Muscle layer of colon (tissue), 2 donors: ENCODE measurements at regions not wholly inside any gene's neighbourhood (a gene's known extent, or its start where the extent isn't known, plus 50 kb on each side); places are given as distances from the start of the nearest gene placed in this dataset.
"Not testable (repeated sequence)": the region's sequence is repeated elsewhere in the genome, so short reads cannot be mapped to it uniquely, and the experiment has no call there.

ENCODE experiments used
- H3K27ac ChIP-seq: one replicate; pipeline ENCODE4 v1.7.0; 2013; ENCODE audit warnings: low read depth, mild to moderate bottlenecking, low read length, moderate library complexity
- H3K27me3 ChIP-seq, 2 donors: one replicate each; pipeline ENCODE4 v1.7.0; 2013; ENCODE audit warnings: low read length in 2 of 2, mild to moderate bottlenecking in 2 of 2; ENCODE audit not compliant: insufficient read depth in 2 of 2, control insufficient read depth in 1 of 2
- H3K36me3 ChIP-seq: one replicate; pipeline ENCODE4 v1.7.0; 2013; ENCODE audit warnings: mild to moderate bottlenecking, low read length; ENCODE audit not compliant: insufficient read depth
- H3K4me1 ChIP-seq: one replicate; pipeline ENCODE4 v1.7.0; 2013; ENCODE audit warnings: mild to moderate bottlenecking, low read length; ENCODE audit not compliant: insufficient read depth
- H3K4me3 ChIP-seq, 2 donors: one replicate each; pipeline ENCODE4 v1.7.0; 2013; ENCODE audit warnings: low read length in 2 of 2, low read depth in 1 of 2, mild to moderate bottlenecking in 1 of 2, moderate library complexity in 1 of 2
- H3K9ac ChIP-seq: one replicate; pipeline ENCODE4 v1.7.0; 2013; ENCODE audit warnings: low read length
- H3K9me3 ChIP-seq: one replicate; pipeline ENCODE4 v1.7.0; 2013; ENCODE audit warnings: mild to moderate bottlenecking, low read length
- donor health status: abdominal sarcoma.
- donor health status: Adenocarcinoma of cecum.

GRCh38 chr1:121519756-121520286, 335.0 kb downstream of the SRGAP2C start:
- H3K27ac ChIP-seq, H3K4me1 ChIP-seq, H3K9me3 ChIP-seq, H3K36me3 ChIP-seq, H3K9ac ChIP-seq, H3K27me3 ChIP-seq: not testable (repeated sequence)
- peak overlapping the region in 1 of 2 donors; percentile 15 for H3K4me3 ChIP-seq

- H3K27me3 ChIP-seq = peaks cover 3 to 8% of the 10 kb centered on the region in 2 donors
- H3K4me1 ChIP-seq = no peaks in the 10 kb centered on the region
- no peak overlapping the region for H3K9ac ChIP-seq
- H3K36me3 ChIP-seq = no peaks in the 10 kb centered on the region
- H3K4me3 ChIP-seq = no peak overlapping the region
- H3K9me3 ChIP-seq = no peaks in the 10 kb centered on the region
- no peak overlapping the region for H3K27ac ChIP-seq
Measured at GRCh38 chr1:121522061-121522759, 337.4 kb downstream of the SRGAP2C start.

DNA sequence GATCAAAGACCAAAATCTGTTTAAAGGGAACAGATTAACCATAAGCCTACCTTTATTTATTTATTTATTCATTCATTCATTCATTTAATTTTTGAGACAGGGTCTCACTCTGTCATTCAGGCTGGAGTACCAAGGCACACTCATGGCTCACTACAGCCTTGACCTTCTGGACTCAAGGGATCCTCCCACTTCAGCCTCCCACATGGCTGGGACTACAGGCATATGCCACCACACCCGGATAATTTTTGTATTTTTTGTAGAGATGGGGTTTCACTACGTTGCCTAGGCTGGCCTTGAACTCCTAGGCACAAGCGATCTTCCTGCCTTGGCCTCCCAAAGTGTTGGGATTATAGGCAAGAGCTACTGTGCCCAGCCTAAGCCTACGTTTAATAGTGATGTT, 338.3 kb downstream of the SRGAP2C start:
- not testable (repeated sequence) for H3K4me3 ChIP-seq, H3K9ac ChIP-seq, H3K36me3 ChIP-seq, H3K27me3 ChIP-seq, H3K9me3 ChIP-seq, H3K4me1 ChIP-seq, H3K27ac ChIP-seq

DNA sequence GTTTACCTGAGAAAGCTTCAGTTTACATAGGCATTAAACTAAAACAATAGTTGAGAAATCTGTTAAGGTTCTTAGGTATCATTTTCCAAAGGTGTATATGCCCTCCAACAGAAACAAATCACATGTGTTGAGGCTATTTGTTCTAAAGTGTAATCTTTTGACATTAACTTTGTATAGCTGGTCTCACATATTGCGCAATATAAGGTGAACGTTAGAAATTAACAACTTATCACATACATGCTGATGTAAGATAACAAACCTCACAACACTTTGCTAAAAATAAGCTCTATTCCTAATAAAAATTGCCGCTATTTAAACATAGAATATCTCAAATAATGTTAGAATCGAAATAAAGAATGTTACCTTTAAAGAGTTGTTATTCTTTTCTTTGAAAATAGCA, 340.6 kb downstream of the SRGAP2C start:
- Histone ChIP-seq H3K4me3 (no peak overlapping the region), H3K4me1 (no peaks in the 10 kb centered on the region), H3K27me3 (no peaks in the 10 kb centered on the region), H3K9ac (no peak overlapping the region), H3K27ac (no peak overlapping the region), H3K36me3 (no peaks in the 10 kb centered on the region), H3K9me3 (no peaks in the 10 kb centered on the region)

GRCh38 chr1:121528958-121529357, 344.2 kb downstream of the SRGAP2C start:
- not testable (repeated sequence) for H3K4me1 ChIP-seq, H3K9ac ChIP-seq, H3K9me3 ChIP-seq, H3K27ac ChIP-seq, H3K4me3 ChIP-seq, H3K36me3 ChIP-seq, H3K27me3 ChIP-seq

DNA sequence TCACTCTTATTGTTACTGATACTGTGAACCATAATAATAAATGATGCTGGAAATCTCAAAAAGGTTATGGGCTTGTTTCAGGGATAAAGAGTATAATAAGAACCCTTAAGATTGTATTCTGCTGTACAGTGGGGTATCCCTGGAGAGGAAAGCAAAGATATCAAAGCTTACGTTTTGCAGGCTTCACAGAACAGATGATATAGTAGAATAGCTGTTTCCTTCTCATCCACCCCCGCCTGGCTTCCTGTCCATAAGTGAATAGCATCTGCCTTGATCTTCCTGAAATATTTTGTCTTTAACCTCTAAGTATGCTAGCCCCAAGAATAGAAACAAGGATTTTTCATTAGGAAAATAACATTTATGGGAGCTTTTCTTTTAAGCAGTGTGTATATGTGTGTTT, 345.3 kb downstream of the SRGAP2C start:
- not testable (repeated sequence) for H3K4me3 ChIP-seq, H3K36me3 ChIP-seq, H3K27ac ChIP-seq, H3K9me3 ChIP-seq, H3K9ac ChIP-seq, H3K27me3 ChIP-seq, H3K4me1 ChIP-seq

DNA sequence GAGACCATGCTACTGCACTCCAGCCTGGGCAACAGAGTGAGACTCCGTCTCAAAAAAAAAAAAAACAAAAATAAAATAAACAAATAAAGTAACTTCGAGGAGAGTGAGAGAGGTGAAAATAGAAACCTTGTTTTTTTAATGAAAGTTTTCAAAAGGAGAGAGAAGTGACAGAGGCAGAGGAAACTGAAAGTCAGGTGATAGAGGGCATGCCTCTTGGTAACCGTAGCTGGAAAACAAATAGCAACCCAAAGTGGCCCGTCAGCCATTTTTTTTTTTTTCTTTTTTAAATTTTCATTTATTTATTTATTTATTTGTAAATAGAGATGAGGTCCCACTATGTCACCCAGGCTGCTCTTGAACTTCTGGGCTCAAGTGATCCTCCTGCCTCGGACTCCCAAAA, 347.0 kb downstream of the SRGAP2C start:
- H3K4me1 ChIP-seq, H3K27ac ChIP-seq, H3K9me3 ChIP-seq, H3K9ac ChIP-seq, H3K36me3 ChIP-seq, H3K27me3 ChIP-seq, H3K4me3 ChIP-seq: not testable (repeated sequence)

GRCh38 chr1:121538148-121538547, 353.4 kb downstream of the SRGAP2C start:
- H3K9me3 ChIP-seq, H3K4me1 ChIP-seq, H3K27me3 ChIP-seq, H3K4me3 ChIP-seq, H3K9ac ChIP-seq, H3K27ac ChIP-seq, H3K36me3 ChIP-seq: not testable (repeated sequence)

- H3K27me3 ChIP-seq = no peaks in the 10 kb centered on the region
- no peaks in the 10 kb centered on the region for H3K36me3 ChIP-seq
- no peaks in the 10 kb centered on the region for H3K4me1 ChIP-seq
- no peak overlapping the region for H3K4me3 ChIP-seq
- H3K27ac ChIP-seq = no peak overlapping the region
- no peak overlapping the region for H3K9ac ChIP-seq
- H3K9me3 ChIP-seq = no peaks in the 10 kb centered on the region
Measured at GRCh38 chr1:121538943-121539575, 354.3 kb downstream of the SRGAP2C start.

- H3K9ac ChIP-seq, H3K4me1 ChIP-seq, H3K27me3 ChIP-seq, H3K36me3 ChIP-seq, H3K27ac ChIP-seq, H3K4me3 ChIP-seq, H3K9me3 ChIP-seq: not testable (repeated sequence)
Measured at GRCh38 chr1:121543988-121544387, 359.2 kb downstream of the SRGAP2C start.

DNA sequence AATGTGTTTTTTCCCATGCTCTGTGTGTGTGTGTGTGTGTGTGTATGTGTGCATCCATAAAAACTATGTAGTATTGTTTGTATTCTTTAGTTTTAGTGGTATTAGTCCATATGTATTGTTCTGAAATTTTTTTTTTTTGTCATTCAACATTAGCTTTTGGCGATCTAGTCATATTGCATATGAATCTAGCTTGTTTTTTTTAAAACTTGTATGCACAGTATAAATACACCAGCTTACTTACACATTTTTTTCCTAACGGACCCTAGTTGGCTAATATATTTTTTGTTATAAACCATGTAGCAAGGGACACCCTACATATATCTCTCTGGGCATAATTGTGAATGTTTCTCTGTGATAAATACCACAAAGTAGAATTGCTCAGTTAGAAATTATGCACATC, 359.7 kb downstream of the SRGAP2C start:
- Histone ChIP-seq H3K36me3 (no peaks in the 10 kb centered on the region), H3K27ac (no peak overlapping the region), H3K9me3 (no peaks in the 10 kb centered on the region), H3K9ac (no peak overlapping the region), H3K27me3 (no peaks in the 10 kb centered on the region), H3K4me3 (no peak overlapping the region), H3K4me1 (no peaks in the 10 kb centered on the region)

DNA sequence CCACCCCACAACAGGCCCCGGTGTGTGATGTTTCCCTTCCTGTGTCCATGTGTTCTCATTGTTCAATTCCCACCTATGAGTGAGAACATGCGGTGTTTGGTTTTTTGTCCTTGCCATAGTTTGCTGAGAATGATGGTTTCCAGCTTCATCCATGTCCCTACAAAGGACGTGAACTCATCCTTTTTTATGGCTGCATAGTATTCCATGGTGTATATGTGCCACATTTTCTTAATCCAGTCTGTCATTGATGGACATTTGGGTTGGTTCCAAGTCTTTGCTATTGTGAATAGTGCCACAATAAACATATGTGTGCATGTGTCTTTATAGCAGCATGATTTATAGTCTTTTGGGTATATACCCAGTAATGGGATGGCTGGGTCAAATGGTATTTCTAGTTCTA, 361.1 kb downstream of the SRGAP2C start:
- H3K9ac ChIP-seq, H3K9me3 ChIP-seq, H3K27ac ChIP-seq, H3K36me3 ChIP-seq, H3K4me1 ChIP-seq, H3K27me3 ChIP-seq, H3K4me3 ChIP-seq: not testable (repeated sequence)
